HCT116 (cell line): ENCODE measurements at regions not wholly inside any gene's neighbourhood (a gene's known extent, or its start where the extent isn't known, plus 50 kb on each side); places are given as distances from the start of the nearest gene placed in this dataset.

Source experiments
- ATAC-seq: fragments of 200-7000 bp; cut with Tn5 transposase; 2 replicates; pipeline ENCODE4 v1.9.1; 2020; ENCODE audit warnings: mild to moderate bottlenecking, moderate library complexity
- BruUV-seq: library from RNA; stranded (reverse); fragments of 400-500 nt; replicated peaks from 2 replicates; lab custom pipeline; 2021; lab: Mats Ljungman, UMichigan
- CTCF ChIA-PET: fragments of 300-600 bp; sonication (Branson Sonifier 250); formaldehyde crosslinking; loops from one replicate; lab custom pipeline; 2021; ENCODE audit warnings: antibody characterized with exemption; lab: Charles Lee
- POLR2A ChIA-PET: fragments of 300-600, 350-600 bp; sonication (Branson Sonifier 250); formaldehyde crosslinking; loops from one replicate; lab custom pipeline; 2021; ENCODE audit warnings: antibody characterized with exemption; lab: Charles Lee
- RAD21 ChIA-PET, 2 experiments: fragments of 300-600 bp; sonication (Branson Sonifier 250); formaldehyde crosslinking; loops; one replicate each; lab custom pipeline; 2023; ENCODE audit warnings: low total read pairs in 2 of 2; ENCODE audit not compliant: uncharacterized antibody in 2 of 2, unreplicated experiment in 2 of 2, low non-redundant PET in 1 of 2; lab: Charles Lee
- DNase-seq: peaks from one replicate; pipeline ENCODE4 v3.0.0-alpha.2; 2010; ENCODE audit warnings: low read depth, low spot score
- H2AFZ ChIP-seq: fragments of 200-600 bp; shearing (Covaris generic), sonication (generic); 2 replicates; pipeline ENCODE4 v1.6.1; 2017; ENCODE audit warnings: low read depth, mixed run types, mixed read lengths, antibody characterized with exemption, low read length; ENCODE audit not compliant: poor library complexity, severe bottlenecking
- H3K27ac ChIP-seq: 2 replicates; pipeline ENCODE4 v1.5.1; 2012; ENCODE audit warnings: low read depth, low read length
- H3K27me3 ChIP-seq: fragments of 200-600 bp; sonication (generic); 2 replicates; pipeline ENCODE4 v1.6.1; 2016; ENCODE audit warnings: mixed run types, low read length, mixed read lengths; ENCODE audit not compliant: insufficient read depth
- H3K36me3 ChIP-seq, 2 experiments: fragments of 200-500 bp in 1 of 2; fragments of 200-600 bp in 1 of 2; sonication (Bioruptor generic) in 1 of 2; sonication (generic) in 1 of 2; 2 replicates each; pipeline versions ENCODE4 v1.5.1 to v1.6.1; 2014 to 2016; ENCODE audit warnings: low read length in 2 of 2, inconsistent platforms in 1 of 2, mixed read lengths in 1 of 2, mixed run types in 1 of 2; ENCODE audit not compliant: insufficient read depth in 2 of 2, control insufficient read depth in 1 of 2
- H3K4me1 ChIP-seq, 2 experiments: fragments of 200-600 bp in 1 of 2; sonication (generic) in 1 of 2; 2 replicates each; pipeline versions ENCODE4 v1.5.1 to v1.6.1; 2012 to 2017; ENCODE audit warnings: low read length in 2 of 2, inconsistent platforms in 1 of 2, mild to moderate bottlenecking in 1 of 2, mixed read lengths in 1 of 2, mixed run types in 1 of 2, moderate library complexity in 1 of 2; ENCODE audit not compliant: insufficient read depth in 2 of 2, control insufficient read depth in 1 of 2
- H3K4me2 ChIP-seq: fragments of 200-600 bp; sonication (generic); 2 replicates; pipeline ENCODE4 v1.6.1; 2017; ENCODE audit warnings: mixed run types, low read length, mixed read lengths
- H3K4me3 ChIP-seq, 2 experiments: fragments of 200-600 bp in 1 of 2; sonication (generic) in 1 of 2; replicated peaks in 1 of 2; 2 replicates each; pipeline ENCODE4 v1.5.1; 2011 to 2016; ENCODE audit warnings: low read length in 2 of 2, control low read depth in 1 of 2, low read depth in 1 of 2, mild to moderate bottlenecking in 1 of 2, mixed read lengths in 1 of 2, mixed run types in 1 of 2
- H3K79me2 ChIP-seq: fragments of 200-600 bp; sonication (generic); 2 replicates; pipeline ENCODE4 v1.6.1; 2017; ENCODE audit warnings: mild to moderate bottlenecking, mixed run types, low read length, moderate library complexity, mixed read lengths; ENCODE audit not compliant: insufficient read depth
- H3K9ac ChIP-seq: fragments of 200-600 bp; sonication (generic); 2 replicates; pipeline ENCODE4 v1.6.1; 2016; ENCODE audit warnings: low read length, mixed read lengths
- H3K9me2 ChIP-seq: fragments of 200-600 bp; sonication (generic), shearing (Covaris generic); 2 replicates; pipeline ENCODE4 v1.6.1; 2017; ENCODE audit warnings: mixed run types, mild to moderate bottlenecking, moderate library complexity; ENCODE audit not compliant: insufficient read depth
- H3K9me3 ChIP-seq, 2 experiments: fragments of 200-500 bp in 1 of 2; fragments of 200-600 bp in 1 of 2; sonication (Bioruptor generic) in 1 of 2; sonication (generic) in 1 of 2; 2 replicates each; pipeline ENCODE4 v1.6.1; 2014 to 2017; ENCODE audit warnings: low read length in 2 of 2, mixed read lengths in 2 of 2, inconsistent platforms in 1 of 2, low read depth in 1 of 2, mild to moderate bottlenecking in 1 of 2, mixed run types in 1 of 2, moderate library complexity in 1 of 2; ENCODE audit not compliant: control insufficient read depth in 1 of 2, insufficient read depth in 1 of 2
- H4K20me1 ChIP-seq: fragments of 200-600 bp; sonication (generic), shearing (Covaris generic); 2 replicates; pipeline ENCODE4 v1.6.1; 2017; ENCODE audit warnings: mixed run types, mild to moderate bottlenecking, moderate library complexity; ENCODE audit not compliant: insufficient read depth
- EGR1 ChIP-seq: IDR thresholded peaks from 2 replicates; pipeline ENCODE4 v1.6.1; 2012; ENCODE audit warnings: low read depth
- POLR2A ChIP-seq: IDR thresholded peaks from 2 replicates; pipeline ENCODE4 v1.7.0; 2011; ENCODE audit warnings: borderline replicate concordance; ENCODE audit not compliant: insufficient read depth, insufficient read length; ENCODE audit errors: extremely low read depth
- POLR2AphosphoS5 ChIP-seq: IDR thresholded peaks from 2 replicates; pipeline ENCODE4 v1.6.1; 2011; ENCODE audit warnings: mild to moderate bottlenecking, low read depth, low read length, moderate library complexity
- intact Hi-C: fragments of 100-400 bp; cut with micrococcal nuclease; formaldehyde crosslinking; loops from 2 replicates; pipeline ENCODE4 v1.10.0; 2022
- TF ChIP-seq, protein P1 (sequence below): IDR thresholded peaks from 2 replicates; pipeline ENCODE4 v1.6.1; 2012
- TF ChIP-seq, protein P2 (sequence below): IDR thresholded peaks from 2 replicates; pipeline ENCODE4 v1.6.1; 2012; ENCODE audit warnings: low read depth

GRCh38 chr2:100194951-100195350 is 52.6 kb upstream of the AFF3 start:
- Histone ChIP-seq H3K4me2 (no peak overlapping the region), H3K36me3 (no peaks in the 10 kb centered on the region), H3K79me2 (no peaks in the 10 kb centered on the region), H3K4me3 (no peak overlapping the region), H3K9me2 (no peaks in the 10 kb centered on the region), H3K27ac (no peak overlapping the region), H4K20me1 (no peaks in the 10 kb centered on the region), H3K27me3 (no peaks in the 10 kb centered on the region), H3K9me3 (no peaks in the 10 kb centered on the region), H3K9ac (no peak overlapping the region), H2AFZ (no peak overlapping the region), H3K4me1 (no peaks in the 10 kb centered on the region; a peak in 2 of 4 replicates)
- TF ChIP-seq POLR2AphosphoS5, result no peak
- TF ChIP-seq, protein P1, sequence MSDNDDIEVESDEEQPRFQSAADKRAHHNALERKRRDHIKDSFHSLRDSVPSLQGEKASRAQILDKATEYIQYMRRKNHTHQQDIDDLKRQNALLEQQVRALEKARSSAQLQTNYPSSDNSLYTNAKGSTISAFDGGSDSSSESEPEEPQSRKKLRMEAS, result no peak
- CTCF ChIA-PET, result no interaction called here
- POLR2A ChIA-PET, result no interaction called here
- RAD21 ChIA-PET, result no interaction called here
- no TSS peak for BruUV-seq
- DNase-seq (no peak), ATAC-seq (no peak)
- intact Hi-C loops, result no loop called here

- Histone ChIP-seq H3K4me2 (0 out of 2 replicates have a peak overlapping the region, but pooled peaks have one; percentile 8), H3K36me3 (no peaks in the 10 kb centered on the region), H3K4me3 (no peak overlapping the region), H3K4me1 (no peaks in the 10 kb centered on the region; a peak in 1 of 4 replicates), H3K27ac (no peak overlapping the region), H3K79me2 (no peaks in the 10 kb centered on the region), H3K9me2 (no peaks in the 10 kb centered on the region), H4K20me1 (no peaks in the 10 kb centered on the region), H2AFZ (no peak overlapping the region), H3K9ac (no peak overlapping the region), H3K27me3 (no peaks in the 10 kb centered on the region), H3K9me3 (no peaks in the 10 kb centered on the region)
- DNase-seq (no peak), ATAC-seq (no peak)
- TF ChIP-seq EGR1 (no peak), POLR2AphosphoS5 (no peak), POLR2A (no peak)
- TF ChIP-seq, protein P2, sequence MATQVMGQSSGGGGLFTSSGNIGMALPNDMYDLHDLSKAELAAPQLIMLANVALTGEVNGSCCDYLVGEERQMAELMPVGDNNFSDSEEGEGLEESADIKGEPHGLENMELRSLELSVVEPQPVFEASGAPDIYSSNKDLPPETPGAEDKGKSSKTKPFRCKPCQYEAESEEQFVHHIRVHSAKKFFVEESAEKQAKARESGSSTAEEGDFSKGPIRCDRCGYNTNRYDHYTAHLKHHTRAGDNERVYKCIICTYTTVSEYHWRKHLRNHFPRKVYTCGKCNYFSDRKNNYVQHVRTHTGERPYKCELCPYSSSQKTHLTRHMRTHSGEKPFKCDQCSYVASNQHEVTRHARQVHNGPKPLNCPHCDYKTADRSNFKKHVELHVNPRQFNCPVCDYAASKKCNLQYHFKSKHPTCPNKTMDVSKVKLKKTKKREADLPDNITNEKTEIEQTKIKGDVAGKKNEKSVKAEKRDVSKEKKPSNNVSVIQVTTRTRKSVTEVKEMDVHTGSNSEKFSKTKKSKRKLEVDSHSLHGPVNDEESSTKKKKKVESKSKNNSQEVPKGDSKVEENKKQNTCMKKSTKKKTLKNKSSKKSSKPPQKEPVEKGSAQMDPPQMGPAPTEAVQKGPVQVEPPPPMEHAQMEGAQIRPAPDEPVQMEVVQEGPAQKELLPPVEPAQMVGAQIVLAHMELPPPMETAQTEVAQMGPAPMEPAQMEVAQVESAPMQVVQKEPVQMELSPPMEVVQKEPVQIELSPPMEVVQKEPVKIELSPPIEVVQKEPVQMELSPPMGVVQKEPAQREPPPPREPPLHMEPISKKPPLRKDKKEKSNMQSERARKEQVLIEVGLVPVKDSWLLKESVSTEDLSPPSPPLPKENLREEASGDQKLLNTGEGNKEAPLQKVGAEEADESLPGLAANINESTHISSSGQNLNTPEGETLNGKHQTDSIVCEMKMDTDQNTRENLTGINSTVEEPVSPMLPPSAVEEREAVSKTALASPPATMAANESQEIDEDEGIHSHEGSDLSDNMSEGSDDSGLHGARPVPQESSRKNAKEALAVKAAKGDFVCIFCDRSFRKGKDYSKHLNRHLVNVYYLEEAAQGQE, result no peak
- intact Hi-C loops, result no loop called here
- no TSS peak for BruUV-seq
- ChIA-PET RAD21 (no interaction called here), CTCF (no interaction called here), POLR2A (no interaction called here)
Observed at GRCh38 chr2:100193291-100193710, 50.9 kb upstream of the AFF3 start.
